ENCODE measurements at regions not wholly inside any gene's neighbourhood (a gene's known extent, or its start where the extent isn't known, plus 50 kb on each side); places are given as distances from the start of the nearest gene placed in this dataset.

DNA sequence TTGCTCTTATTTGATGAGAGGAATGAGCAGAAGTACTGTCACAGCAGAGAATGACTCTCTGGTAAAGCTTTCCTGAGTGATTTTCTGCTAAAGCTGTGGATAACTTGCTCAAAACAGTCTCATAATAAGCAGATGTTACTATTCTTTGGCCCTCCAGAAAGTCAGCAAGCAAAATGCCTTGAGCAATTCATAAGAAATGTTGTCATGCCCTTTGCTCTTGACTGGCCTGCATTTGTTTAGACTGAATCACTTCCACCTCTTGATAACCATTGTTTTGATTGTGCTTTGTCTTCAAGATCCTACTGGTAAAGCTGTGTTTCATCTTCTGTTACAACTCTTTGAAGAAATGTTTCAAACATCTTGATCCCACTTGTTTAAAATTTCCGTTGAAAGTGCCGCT, 457.9 kb upstream of the FOXG1 start:
- no peak for TF ChIP-seq EP300 (IDR thresholded peaks at IDR 0.05)
- no peak for TF ChIP-seq CTCF (IDR thresholded peaks at IDR 0.05)

Measured in gastroesophageal sphincter (tissue), 3 donors.